ENCODE measurements at regions not wholly inside any gene's neighbourhood (a gene's known extent, or its start where the extent isn't known, plus 50 kb on each side); places are given as distances from the start of the nearest gene placed in this dataset.
A peak's percentile ranks its signal among the peaks of the same experiment; 100 is the strongest.

DNA sequence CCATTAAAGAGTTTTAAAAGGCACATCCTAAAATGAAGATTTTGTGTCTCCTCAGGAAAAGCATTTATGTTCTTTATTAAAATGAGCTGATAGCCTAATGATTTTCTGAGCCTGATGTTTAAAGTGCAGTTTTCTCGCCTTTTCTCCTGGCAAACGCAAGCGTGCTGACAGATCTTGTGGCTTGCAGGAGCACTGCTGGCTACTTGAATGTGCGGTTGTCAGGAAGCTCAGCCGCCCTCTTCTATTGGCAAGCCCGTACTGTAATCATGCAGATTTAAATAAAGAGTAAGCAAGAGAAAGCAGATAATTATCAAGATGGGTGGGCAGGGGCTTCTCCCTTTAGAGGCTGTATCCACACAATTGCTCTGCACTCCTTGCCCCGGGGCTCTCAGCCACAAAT is 139.5 kb upstream of the SPHKAP start:
- Histone ChIP-seq H2AFZ (ENCODE audit: low read length) (no peak overlapping the region), H3K4me1 (ENCODE audit: control insufficient read depth, extremely low read depth, insufficient read depth, low read length) (no peaks in the 10 kb centered on the region), H4K20me1 (ENCODE audit: control insufficient read depth, extremely low read depth, insufficient read depth, low read length) (no peaks in the 10 kb centered on the region), H3K36me3 (ENCODE audit: control insufficient read depth, insufficient read depth, low read length) (no peaks in the 10 kb centered on the region), H3K9me3 (ENCODE audit: control insufficient read depth, insufficient read depth, low read depth, low read length) (no peaks in the 10 kb centered on the region), H3K79me2 (ENCODE audit: control insufficient read depth, insufficient read depth, low read length) (no peaks in the 10 kb centered on the region), H3K9ac (ENCODE audit: insufficient read depth, low read length) (no peak overlapping the region), H3K27me3 (ENCODE audit: control insufficient read depth, insufficient read depth, low read length) (no peaks in the 10 kb centered on the region), H3K27ac (ENCODE audit: insufficient read depth, low read length) (no peak overlapping the region), H3K4me3 (replicated peaks in 1 of 4; ENCODE audit: control extremely low read depth in 1 of 4, insufficient read depth in 1 of 4, low read depth in 3 of 4, low read length in 4 of 4) (no peak overlapping the region), H3K4me2 (ENCODE audit: extremely low read depth, insufficient read depth, low read length) (no peak overlapping the region)
- DNase-seq (ENCODE audit: low read depth in 2 of 2): no peak
- TF ChIP-seq, protein P1, sequence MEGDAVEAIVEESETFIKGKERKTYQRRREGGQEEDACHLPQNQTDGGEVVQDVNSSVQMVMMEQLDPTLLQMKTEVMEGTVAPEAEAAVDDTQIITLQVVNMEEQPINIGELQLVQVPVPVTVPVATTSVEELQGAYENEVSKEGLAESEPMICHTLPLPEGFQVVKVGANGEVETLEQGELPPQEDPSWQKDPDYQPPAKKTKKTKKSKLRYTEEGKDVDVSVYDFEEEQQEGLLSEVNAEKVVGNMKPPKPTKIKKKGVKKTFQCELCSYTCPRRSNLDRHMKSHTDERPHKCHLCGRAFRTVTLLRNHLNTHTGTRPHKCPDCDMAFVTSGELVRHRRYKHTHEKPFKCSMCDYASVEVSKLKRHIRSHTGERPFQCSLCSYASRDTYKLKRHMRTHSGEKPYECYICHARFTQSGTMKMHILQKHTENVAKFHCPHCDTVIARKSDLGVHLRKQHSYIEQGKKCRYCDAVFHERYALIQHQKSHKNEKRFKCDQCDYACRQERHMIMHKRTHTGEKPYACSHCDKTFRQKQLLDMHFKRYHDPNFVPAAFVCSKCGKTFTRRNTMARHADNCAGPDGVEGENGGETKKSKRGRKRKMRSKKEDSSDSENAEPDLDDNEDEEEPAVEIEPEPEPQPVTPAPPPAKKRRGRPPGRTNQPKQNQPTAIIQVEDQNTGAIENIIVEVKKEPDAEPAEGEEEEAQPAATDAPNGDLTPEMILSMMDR (conservative IDR thresholded peaks at IDR 0.05 in 1 of 2, IDR thresholded peaks at IDR 0.05 in 1 of 2; ENCODE audit: low read depth in 1 of 2, low read length in 2 of 2): no peak
- no peak for TF ChIP-seq EZH2 (IDR thresholded peaks at IDR 0.05; ENCODE audit: low read length, missing control alignments)

DNA sequence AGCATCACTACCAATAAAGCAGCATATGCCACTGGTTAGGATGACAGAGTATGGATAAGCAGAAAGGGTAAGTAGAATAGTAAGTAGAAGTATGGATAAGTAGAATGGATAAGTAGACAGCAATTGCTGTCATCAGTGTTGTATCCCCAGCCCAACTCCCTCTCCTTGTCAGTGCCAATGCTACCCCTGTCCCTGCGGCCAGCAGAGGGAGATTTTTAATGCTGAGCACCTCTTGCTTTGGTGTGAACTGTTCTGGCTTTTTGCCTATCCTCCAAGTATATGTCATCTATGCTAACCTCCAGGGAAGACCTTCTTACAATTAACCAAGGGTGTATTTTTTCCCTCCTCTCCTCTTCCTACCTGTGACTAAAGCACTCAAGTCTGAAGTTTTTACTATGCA is 136.7 kb upstream of the SPHKAP start:
- Histone ChIP-seq H3K36me3 (ENCODE audit: control insufficient read depth, insufficient read depth, low read length) (no peaks in the 10 kb centered on the region), H3K4me1 (ENCODE audit: control insufficient read depth, extremely low read depth, insufficient read depth, low read length) (no peaks in the 10 kb centered on the region), H3K9ac (ENCODE audit: insufficient read depth, low read length) (no peak overlapping the region), H2AFZ (ENCODE audit: low read length) (no peak overlapping the region), H4K20me1 (ENCODE audit: control insufficient read depth, extremely low read depth, insufficient read depth, low read length) (no peaks in the 10 kb centered on the region), H3K79me2 (ENCODE audit: control insufficient read depth, insufficient read depth, low read length) (no peaks in the 10 kb centered on the region), H3K4me3 (replicated peaks in 1 of 4; ENCODE audit: control extremely low read depth in 1 of 4, insufficient read depth in 1 of 4, low read depth in 3 of 4, low read length in 4 of 4) (no peak overlapping the region), H3K4me2 (ENCODE audit: extremely low read depth, insufficient read depth, low read length) (no peak overlapping the region), H3K9me3 (ENCODE audit: control insufficient read depth, insufficient read depth, low read depth, low read length) (no peaks in the 10 kb centered on the region), H3K27me3 (ENCODE audit: control insufficient read depth, insufficient read depth, low read length) (no peaks in the 10 kb centered on the region), H3K27ac (ENCODE audit: insufficient read depth, low read length) (no peak overlapping the region)
- TF ChIP-seq, protein P1 (conservative IDR thresholded peaks at IDR 0.05 in 1 of 2, IDR thresholded peaks at IDR 0.05 in 1 of 2; ENCODE audit: low read depth in 1 of 2, low read length in 2 of 2): peak; percentile 15 to 44
- no peak for TF ChIP-seq EZH2 (IDR thresholded peaks at IDR 0.05; ENCODE audit: low read length, missing control alignments)
- DNase-seq (ENCODE audit: low read depth in 2 of 2): peak in 1 of 2 donors; percentile 15

DNA sequence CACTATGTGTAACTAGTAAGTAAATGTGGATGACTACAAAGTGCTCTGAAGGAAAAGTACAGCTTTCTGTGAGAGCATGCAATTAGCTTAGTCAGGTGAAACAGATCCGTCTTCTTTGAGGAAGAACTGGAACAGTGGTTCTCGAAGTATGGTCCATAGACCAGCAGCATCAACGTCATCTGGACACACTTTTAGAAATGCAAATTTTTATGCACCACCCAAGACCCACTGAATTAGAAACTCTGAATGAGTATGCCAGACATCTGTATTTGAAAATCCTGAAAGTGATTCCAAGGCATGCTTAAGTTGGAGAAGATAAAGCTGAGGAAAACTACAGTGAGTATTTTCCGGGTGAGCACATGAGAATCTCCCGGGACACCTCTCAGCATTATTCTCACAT is 130.7 kb upstream of the SPHKAP start:
- Histone ChIP-seq H3K4me2 (ENCODE audit: extremely low read depth, insufficient read depth, low read length) (no peak overlapping the region), H3K79me2 (ENCODE audit: control insufficient read depth, insufficient read depth, low read length) (no peaks in the 10 kb centered on the region), H3K36me3 (ENCODE audit: control insufficient read depth, insufficient read depth, low read length) (no peaks in the 10 kb centered on the region), H2AFZ (ENCODE audit: low read length) (no peak overlapping the region), H3K27me3 (ENCODE audit: control insufficient read depth, insufficient read depth, low read length) (no peaks in the 10 kb centered on the region), H4K20me1 (ENCODE audit: control insufficient read depth, extremely low read depth, insufficient read depth, low read length) (no peaks in the 10 kb centered on the region), H3K27ac (ENCODE audit: insufficient read depth, low read length) (no peak overlapping the region), H3K9me3 (ENCODE audit: control insufficient read depth, insufficient read depth, low read depth, low read length) (no peaks in the 10 kb centered on the region), H3K4me1 (ENCODE audit: control insufficient read depth, extremely low read depth, insufficient read depth, low read length) (no peaks in the 10 kb centered on the region), H3K9ac (ENCODE audit: insufficient read depth, low read length) (no peak overlapping the region), H3K4me3 (replicated peaks in 1 of 4; ENCODE audit: control extremely low read depth in 1 of 4, insufficient read depth in 1 of 4, low read depth in 3 of 4, low read length in 4 of 4) (no peak overlapping the region)
- TF ChIP-seq, protein P1 (conservative IDR thresholded peaks at IDR 0.05 in 1 of 2, IDR thresholded peaks at IDR 0.05 in 1 of 2; ENCODE audit: low read depth in 1 of 2, low read length in 2 of 2): no peak
- TF ChIP-seq EZH2 (IDR thresholded peaks at IDR 0.05; ENCODE audit: low read length, missing control alignments): no peak
- no peak for DNase-seq (ENCODE audit: low read depth in 2 of 2)
